ENCODE measurements at regions not wholly inside any gene's neighbourhood (a gene's known extent, or its start where the extent isn't known, plus 50 kb on each side); places are given as distances from the start of the nearest gene placed in this dataset.

- FAIRE-seq (peak; percentile 96), DNase-seq (ENCODE audit: low spot score) (peak; percentile 63)
Measured at GRCh38 chr19:28427376-28428083, 785.4 kb downstream of the UQCRFS1 start.

GRCh38 chr19:28426730-28427225 lies 786.2 kb downstream of the UQCRFS1 start:
- FAIRE-seq = peak; percentile 99
- DNase-seq (ENCODE audit: low spot score) = peak; percentile 96

- FAIRE-seq (no peak), DNase-seq (ENCODE audit: low spot score) (no peak)
Measured at GRCh38 chr19:28426110-28426729, 786.7 kb downstream of the UQCRFS1 start.

GRCh38 chr19:28425046-28425931 lies 787.7 kb downstream of the UQCRFS1 start:
- DNase-seq (ENCODE audit: low spot score) (peak; percentile 45), FAIRE-seq (peak; percentile 93)

GRCh38 chr19:28424662-28425045 lies 788.3 kb downstream of the UQCRFS1 start:
- FAIRE-seq (no peak), DNase-seq (ENCODE audit: low spot score) (no peak)

- FAIRE-seq = no peak
Measured at GRCh38 chr19:28424077-28424476, 788.9 kb downstream of the UQCRFS1 start.

GRCh38 chr19:28422791-28423650 lies 789.9 kb downstream of the UQCRFS1 start:
- no peak for DNase-seq (ENCODE audit: low spot score)
- peak; percentile 50 for FAIRE-seq

More at GRCh38 chr19:28424077-28424476, 788.9 kb downstream of the UQCRFS1 start:
- DNase-seq (ENCODE audit: low spot score) = no peak

GRCh38 chr19:28422046-28422445 lies 790.9 kb downstream of the UQCRFS1 start:
- DNase-seq (ENCODE audit: low spot score) = no peak
- peak; percentile 44 for FAIRE-seq

- peak; percentile 73 for FAIRE-seq
Measured at GRCh38 chr19:28420811-28421550, 792.0 kb downstream of the UQCRFS1 start.

GRCh38 chr19:28419312-28419711 lies 793.6 kb downstream of the UQCRFS1 start:
- DNase-seq (ENCODE audit: low spot score) (no peak), FAIRE-seq (no peak)

More at GRCh38 chr19:28420811-28421550, 792.0 kb downstream of the UQCRFS1 start:
- no peak for DNase-seq (ENCODE audit: low spot score)

- FAIRE-seq = no peak
- DNase-seq (ENCODE audit: low spot score) = no peak
Measured at GRCh38 chr19:28417361-28417760, 795.6 kb downstream of the UQCRFS1 start.

GRCh38 chr19:28416245-28416644 lies 796.7 kb downstream of the UQCRFS1 start:
- FAIRE-seq (no peak), DNase-seq (ENCODE audit: low spot score) (no peak)

GRCh38 chr19:28414748-28415147 lies 798.2 kb downstream of the UQCRFS1 start:
- FAIRE-seq (no peak), DNase-seq (ENCODE audit: low spot score) (no peak)

- DNase-seq (ENCODE audit: low spot score) (no peak), FAIRE-seq (peak; percentile 84)
Measured at GRCh38 chr19:28409859-28410258, 803.1 kb downstream of the UQCRFS1 start.

GRCh38 chr19:28406966-28407365 lies 806.0 kb downstream of the UQCRFS1 start:
- DNase-seq (ENCODE audit: low spot score) = no peak

GRCh38 chr19:28405346-28405742 lies 807.6 kb downstream of the UQCRFS1 start:
- peak; percentile 27 for FAIRE-seq

More at GRCh38 chr19:28406966-28407365, 806.0 kb downstream of the UQCRFS1 start:
- no peak for FAIRE-seq

GRCh38 chr19:28404472-28404871 lies 808.5 kb downstream of the UQCRFS1 start:
- FAIRE-seq (no peak), DNase-seq (ENCODE audit: low spot score) (no peak)

More at GRCh38 chr19:28405346-28405742, 807.6 kb downstream of the UQCRFS1 start:
- no peak for DNase-seq (ENCODE audit: low spot score)

- FAIRE-seq (peak; percentile 87), DNase-seq (ENCODE audit: low spot score) (no peak)
Measured at GRCh38 chr19:28403690-28404089, 809.3 kb downstream of the UQCRFS1 start.

- DNase-seq (ENCODE audit: low spot score) (no peak), FAIRE-seq (peak; percentile 79)
Measured at GRCh38 chr19:28402701-28403290, 810.2 kb downstream of the UQCRFS1 start.

Data from urothelium cell line (cell line).